Fibroblast of skin of left quadriceps (primary cell): ENCODE measurements at regions not wholly inside any gene's neighbourhood (a gene's known extent, or its start where the extent isn't known, plus 50 kb on each side); places are given as distances from the start of the nearest gene placed in this dataset.
"Not testable (repeated sequence)": the region's sequence is repeated elsewhere in the genome, so short reads cannot be mapped to it uniquely, and the experiment has no call there.

Source experiments
- DNase-seq, 2 experiments: peaks; one replicate each; pipeline ENCODE4 v3.0.0-alpha.2; 2013; ENCODE audit warnings: low read depth in 2 of 2

GRCh38 chr3:10657339-10657738 is 152.0 kb upstream of the ATP2B2 start:
- not testable (repeated sequence) for DNase-seq

- DNase-seq = no peak
These were observed 150.4 kb upstream of the SLC6A11 start for GRCh38 chr3:10665592-10665991.

- no peak for DNase-seq
These were observed 149.4 kb upstream of the SLC6A11 start for GRCh38 chr3:10666621-10667020.

GRCh38 chr3:10667269-10667668 is 148.8 kb upstream of the SLC6A11 start:
- no peak for DNase-seq

GRCh38 chr3:10667901-10668476 is 148.0 kb upstream of the SLC6A11 start:
- DNase-seq = no peak

GRCh38 chr3:10669490-10670048 is 146.5 kb upstream of the SLC6A11 start:
- DNase-seq = no peak

- DNase-seq = no peak
These were observed 143.6 kb upstream of the SLC6A11 start for GRCh38 chr3:10672422-10672821.

- DNase-seq = no peak
These were observed 141.4 kb upstream of the SLC6A11 start for GRCh38 chr3:10674578-10674977.

GRCh38 chr3:10676905-10677304 is 139.1 kb upstream of the SLC6A11 start:
- DNase-seq = no peak

- DNase-seq = no peak
These were observed 137.1 kb upstream of the SLC6A11 start for GRCh38 chr3:10678796-10679376.

GRCh38 chr3:10680796-10681195 is 135.2 kb upstream of the SLC6A11 start:
- DNase-seq = no peak

GRCh38 chr3:10682692-10683091 is 133.3 kb upstream of the SLC6A11 start:
- DNase-seq = no peak

GRCh38 chr3:10683106-10683505 is 132.9 kb upstream of the SLC6A11 start:
- no peak for DNase-seq

GRCh38 chr3:10688126-10688525 is 127.9 kb upstream of the SLC6A11 start:
- no peak for DNase-seq

GRCh38 chr3:10688548-10689172 is 127.4 kb upstream of the SLC6A11 start:
- DNase-seq = no peak

GRCh38 chr3:10692039-10692622 is 123.9 kb upstream of the SLC6A11 start:
- DNase-seq = no peak

- no peak for DNase-seq
These were observed 122.6 kb upstream of the SLC6A11 start for GRCh38 chr3:10693457-10693856.

GRCh38 chr3:10694179-10694578 is 121.8 kb upstream of the SLC6A11 start:
- DNase-seq = no peak

- not testable (repeated sequence) for DNase-seq
These were observed 120.8 kb upstream of the SLC6A11 start for GRCh38 chr3:10695186-10695585.

GRCh38 chr3:10695595-10696285 is 120.3 kb upstream of the SLC6A11 start:
- no peak for DNase-seq

- no peak for DNase-seq
These were observed 118.1 kb upstream of the SLC6A11 start for GRCh38 chr3:10697918-10698317.

GRCh38 chr3:10700821-10701220 is 115.2 kb upstream of the SLC6A11 start:
- DNase-seq = no peak
